Neural cell (in vitro differentiated cells): ENCODE measurements at regions not wholly inside any gene's neighbourhood (a gene's known extent, or its start where the extent isn't known, plus 50 kb on each side); places are given as distances from the start of the nearest gene placed in this dataset.

Experiments
- CTCF ChIP-seq: fragments of 450-650 bp; IDR thresholded peaks from 2 replicates; pipeline ENCODE4 v1.5.1; 2014; ENCODE audit warnings: antibody characterized with exemption, mild to moderate bottlenecking, moderate library complexity; ENCODE audit not compliant: poor library complexity, severe bottlenecking
- EP300 ChIP-seq: fragments of 450-650 bp; conservative IDR thresholded peaks from 2 replicates; pipeline ENCODE4 v1.6.1; 2014; ENCODE audit warnings: antibody characterized with exemption, mild to moderate bottlenecking, moderate library complexity; ENCODE audit not compliant: poor library complexity, severe bottlenecking
- MXI1 ChIP-seq: fragments of 450-650 bp; conservative IDR thresholded peaks from 2 replicates; pipeline ENCODE4 v1.6.1; 2014; ENCODE audit warnings: antibody characterized with exemption, mild to moderate bottlenecking; ENCODE audit not compliant: poor library complexity, severe bottlenecking
- TAF1 ChIP-seq: IDR thresholded peaks from 2 replicates; pipeline ENCODE4 v1.6.1; 2012; ENCODE audit warnings: low read depth

- TF ChIP-seq MXI1 = no peak
- no peak for TF ChIP-seq CTCF
- no peak for TF ChIP-seq EP300
- TF ChIP-seq TAF1 = no peak
These were observed 1094.7 kb upstream of the DDX18 start for GRCh38 chr2:116719836-116720235.
